ENCODE measurements at regions not wholly inside any gene's neighbourhood (a gene's known extent, or its start where the extent isn't known, plus 50 kb on each side); places are given as distances from the start of the nearest gene placed in this dataset.

DNA sequence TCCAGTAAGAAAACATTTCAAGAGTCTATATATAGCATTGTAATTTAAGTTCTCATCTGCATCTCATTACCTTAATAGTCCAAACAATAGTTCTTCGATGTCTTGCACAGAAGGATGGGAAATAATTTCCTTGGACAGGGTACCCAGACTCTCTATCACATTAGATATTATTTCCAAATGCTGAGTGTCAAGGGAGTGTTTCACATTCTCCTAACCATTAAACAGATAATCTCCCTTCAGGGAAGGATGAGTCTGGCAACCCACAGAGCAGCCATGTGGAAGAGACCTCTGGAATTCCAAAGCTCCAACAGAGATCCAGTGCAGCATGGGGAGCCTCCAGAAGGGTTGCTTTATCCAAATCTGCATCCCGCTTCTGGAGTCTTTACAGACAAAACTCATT lies 89.6 kb downstream of the FZD1 start:
- TF ChIP-seq, protein P1, sequence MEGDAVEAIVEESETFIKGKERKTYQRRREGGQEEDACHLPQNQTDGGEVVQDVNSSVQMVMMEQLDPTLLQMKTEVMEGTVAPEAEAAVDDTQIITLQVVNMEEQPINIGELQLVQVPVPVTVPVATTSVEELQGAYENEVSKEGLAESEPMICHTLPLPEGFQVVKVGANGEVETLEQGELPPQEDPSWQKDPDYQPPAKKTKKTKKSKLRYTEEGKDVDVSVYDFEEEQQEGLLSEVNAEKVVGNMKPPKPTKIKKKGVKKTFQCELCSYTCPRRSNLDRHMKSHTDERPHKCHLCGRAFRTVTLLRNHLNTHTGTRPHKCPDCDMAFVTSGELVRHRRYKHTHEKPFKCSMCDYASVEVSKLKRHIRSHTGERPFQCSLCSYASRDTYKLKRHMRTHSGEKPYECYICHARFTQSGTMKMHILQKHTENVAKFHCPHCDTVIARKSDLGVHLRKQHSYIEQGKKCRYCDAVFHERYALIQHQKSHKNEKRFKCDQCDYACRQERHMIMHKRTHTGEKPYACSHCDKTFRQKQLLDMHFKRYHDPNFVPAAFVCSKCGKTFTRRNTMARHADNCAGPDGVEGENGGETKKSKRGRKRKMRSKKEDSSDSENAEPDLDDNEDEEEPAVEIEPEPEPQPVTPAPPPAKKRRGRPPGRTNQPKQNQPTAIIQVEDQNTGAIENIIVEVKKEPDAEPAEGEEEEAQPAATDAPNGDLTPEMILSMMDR (IDR thresholded peaks at IDR 0.05; ENCODE audit: low read depth, low read length, poor library complexity, severe bottlenecking) = no peak
- TF ChIP-seq EZH2phosphoT487 (IDR thresholded peaks at IDR 0.05; ENCODE audit: borderline replicate concordance, low read length) = no peak

All from DOHH2 (cell line).